Pancreas (tissue), 10 donors: ENCODE measurements at regions not wholly inside any gene's neighbourhood (a gene's known extent, or its start where the extent isn't known, plus 50 kb on each side); places are given as distances from the start of the nearest gene placed in this dataset.
A peak's percentile ranks its signal among the peaks of the same experiment; 100 is the strongest.
"Not testable (repeated sequence)": the region's sequence is repeated elsewhere in the genome, so short reads cannot be mapped to it uniquely, and the experiment has no call there.

Source experiments
- ATAC-seq, 4 donors: fragments of 200-7000 bp; cut with Tn5 transposase; one replicate each; pipeline versions ENCODE4 v1.8.0 to v1.9.1; 2020; ENCODE audit warnings: mild to moderate bottlenecking in 4 of 4, moderate library complexity in 4 of 4
- DNase-seq, 6 donors: peaks; one replicate each; pipeline ENCODE4 v3.0.0-alpha.2; 2020
- FAIRE-seq: peaks from 2 replicates; lab custom pipeline; 2012; peaks lifted over from hg19 to GRCh38; lab: Jason Lieb, UNC
- H3K27ac ChIP-seq, 4 donors: fragments of 200-600 bp; sonication (generic); 1 replicate in 3 of 4; 2 replicates in 1 of 4; pipeline versions ENCODE4 v1.5.0 to v1.8.0; 2020
- H3K27me3 ChIP-seq, 4 donors: fragments of 200-600 bp; one replicate each; pipeline ENCODE4 v1.8.0; 2021
- H3K36me3 ChIP-seq, 3 donors: fragments of 200-600 bp; sonication (generic) in 1 of 3; one replicate each; pipeline versions ENCODE4 v1.5.0 to v1.8.0; 2020 to 2021
- H3K4me1 ChIP-seq, 3 donors: fragments of 200-600 bp; one replicate each; pipeline ENCODE4 v1.8.0; 2021
- H3K4me3 ChIP-seq, 4 donors: fragments of 200-600 bp; sonication (generic) in 2 of 4; one replicate each; pipeline versions ENCODE4 v1.5.0 to v1.8.0; 2020 to 2021
- H3K9me3 ChIP-seq, 4 donors: fragments of 200-600 bp; one replicate each; pipeline ENCODE4 v1.8.0; 2021
- WGBS, 2 donors: extraction: QIAGEN DNeasy Blood & Tissue Kit; methylation state at CpG; one replicate each; pipeline ENCODE4 v1.1.7; 2013; 5-methylcytosine and 5-hydroxymethylcytosine counted together
- intact Hi-C, 3 donors: fragments of 100-400 bp; cut with DNase I; formaldehyde crosslinking; loops; one replicate each; pipeline versions ENCODE4 v1.11.1 to v1.14.2; 2022
- TF ChIP-seq, protein P1 (sequence below), 4 donors: fragments of 200-600 bp; sonication (generic) in 3 of 4; IDR thresholded peaks; one replicate each; pipeline versions ENCODE4 v1.5.0 to v1.8.0; 2021; ENCODE audit warnings: antibody characterized with exemption in 4 of 4
- donor health status: healthy with polysubstance abuse.
- donor health status: DM: no; HTN: no; CAD: no; lungs with moderate emphysema.
- donor health status: DM: no; HTN: no; CAD: no.
- donor health status: control.
- donor health status: control.
- donor health status: Bipolar disorder and iron deficiency.
- donor health status: DM: yes; HTN: yes; CAD: no.
- donor health status: DM: no; HTN: no; CAD: no.
- donor health status: DM: no; HTN: no; CAD: no.
- donor health status: DM: yes; HTN: yes; CAD: no.

DNA sequence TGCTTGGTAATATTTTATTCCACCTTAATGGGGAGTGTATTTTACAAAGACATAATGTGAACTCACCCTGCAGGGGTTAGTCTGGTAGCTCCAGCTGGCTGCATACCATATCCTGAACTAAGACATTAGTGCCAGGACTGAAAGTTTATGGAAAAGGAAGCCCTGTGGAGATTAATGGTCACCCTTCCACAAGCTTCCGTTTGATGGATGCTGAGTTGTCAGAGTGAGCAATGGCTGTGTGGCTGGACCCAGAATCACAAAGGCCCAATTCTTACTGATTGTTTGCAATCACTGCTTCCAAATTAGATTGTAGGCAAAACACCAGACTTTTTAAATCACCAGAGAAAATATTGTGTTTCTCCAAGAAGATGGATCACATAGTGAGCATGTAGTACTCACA, 90.1 kb upstream of the TRPC7 start:
- intact Hi-C loops: no loop called here
- no peak for DNase-seq
- no peak for ATAC-seq
- no peaks in the 10 kb centered on the region for H3K36me3 ChIP-seq
- H3K27ac ChIP-seq: no peak overlapping the region
- FAIRE-seq: no peak
- H3K9me3 ChIP-seq: no peaks in the 10 kb centered on the region
- no peak overlapping the region for H3K4me3 ChIP-seq
- TF ChIP-seq, protein P1, sequence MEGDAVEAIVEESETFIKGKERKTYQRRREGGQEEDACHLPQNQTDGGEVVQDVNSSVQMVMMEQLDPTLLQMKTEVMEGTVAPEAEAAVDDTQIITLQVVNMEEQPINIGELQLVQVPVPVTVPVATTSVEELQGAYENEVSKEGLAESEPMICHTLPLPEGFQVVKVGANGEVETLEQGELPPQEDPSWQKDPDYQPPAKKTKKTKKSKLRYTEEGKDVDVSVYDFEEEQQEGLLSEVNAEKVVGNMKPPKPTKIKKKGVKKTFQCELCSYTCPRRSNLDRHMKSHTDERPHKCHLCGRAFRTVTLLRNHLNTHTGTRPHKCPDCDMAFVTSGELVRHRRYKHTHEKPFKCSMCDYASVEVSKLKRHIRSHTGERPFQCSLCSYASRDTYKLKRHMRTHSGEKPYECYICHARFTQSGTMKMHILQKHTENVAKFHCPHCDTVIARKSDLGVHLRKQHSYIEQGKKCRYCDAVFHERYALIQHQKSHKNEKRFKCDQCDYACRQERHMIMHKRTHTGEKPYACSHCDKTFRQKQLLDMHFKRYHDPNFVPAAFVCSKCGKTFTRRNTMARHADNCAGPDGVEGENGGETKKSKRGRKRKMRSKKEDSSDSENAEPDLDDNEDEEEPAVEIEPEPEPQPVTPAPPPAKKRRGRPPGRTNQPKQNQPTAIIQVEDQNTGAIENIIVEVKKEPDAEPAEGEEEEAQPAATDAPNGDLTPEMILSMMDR (IDR thresholded peaks at IDR 0.05): no peak
- no peaks in the 10 kb centered on the region for H3K27me3 ChIP-seq
- peaks cover 0 to 11% (median 8%) of the 10 kb centered on the region in 3 donors for H3K4me1 ChIP-seq
- WGBS, 2 donors: 51 to 53% methylated on average over 1 of the region's 1 CpG

DNA sequence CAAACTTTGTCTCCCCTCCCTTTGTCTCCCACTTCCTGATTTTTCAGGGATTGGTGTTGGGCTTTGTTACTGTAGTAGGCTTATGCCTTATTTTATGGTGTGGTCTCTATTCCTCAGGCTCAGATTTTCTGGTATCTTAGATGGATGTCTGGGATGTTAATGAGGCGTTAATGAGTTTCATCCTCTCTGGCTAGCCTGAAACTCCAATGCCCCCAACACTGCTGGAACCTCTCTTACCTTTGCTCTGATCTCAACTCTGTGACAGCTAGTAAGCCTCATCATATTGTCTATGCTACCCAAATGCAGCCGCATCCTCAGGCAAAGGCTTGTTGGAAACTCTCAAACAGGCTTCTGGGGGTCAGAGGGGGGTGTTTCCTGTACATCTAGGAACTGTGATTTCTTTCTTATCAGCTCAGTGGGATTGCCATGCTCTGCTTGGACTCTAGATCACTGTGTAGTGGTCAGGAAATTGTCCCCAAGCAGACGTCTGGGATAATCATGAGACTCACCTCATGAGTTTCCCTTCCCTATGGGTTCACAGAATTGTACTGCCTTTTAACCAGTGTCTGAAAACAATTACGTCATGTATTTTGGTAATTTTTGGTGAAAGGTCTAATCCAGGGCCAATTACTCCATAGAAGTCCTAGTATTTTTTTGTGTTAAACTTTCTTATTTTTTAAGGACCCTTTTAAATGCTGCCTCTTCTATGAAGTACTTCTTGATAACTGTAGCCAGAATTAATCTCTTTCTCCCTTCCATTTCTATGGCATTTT, 88.8 kb upstream of the TRPC7 start:
- H3K27me3 ChIP-seq: no peaks in the 10 kb centered on the region
- intact Hi-C loops: no loop called here
- H3K27ac ChIP-seq: no peak overlapping the region
- TF ChIP-seq, protein P1 (IDR thresholded peaks at IDR 0.05): no peak
- no peak overlapping the region for H3K4me3 ChIP-seq
- H3K9me3 ChIP-seq: no peaks in the 10 kb centered on the region
- no peaks in the 10 kb centered on the region for H3K36me3 ChIP-seq
- no peak for FAIRE-seq
- WGBS, 2 donors: 58 to 74% methylated on average over 4 of the region's 4 CpGs
- ATAC-seq: no peak
- H3K4me1 ChIP-seq: peaks cover 0 to 11% (median 8%) of the 10 kb centered on the region in 3 donors
- DNase-seq: no peak

DNA sequence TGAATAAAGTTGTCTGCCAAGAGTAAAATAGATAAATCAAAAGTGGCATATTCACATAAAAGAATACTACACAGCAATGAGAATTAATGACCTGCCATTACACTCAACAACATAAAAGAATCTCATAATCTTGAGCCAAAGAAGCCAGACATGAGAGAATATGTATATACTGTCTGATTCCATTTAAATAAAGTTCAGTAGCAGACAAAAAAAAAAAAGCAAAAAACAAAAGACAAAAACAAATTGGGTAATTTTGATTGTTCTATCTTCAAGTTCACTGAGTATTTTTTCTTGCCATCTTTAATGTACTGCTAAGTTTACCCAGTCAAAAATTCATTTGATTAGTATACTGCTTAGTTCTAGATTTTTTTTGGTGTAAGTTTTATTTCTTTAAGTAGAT, 87.9 kb upstream of the TRPC7 start:
- no peak for FAIRE-seq
- Histone ChIP-seq H3K27me3 (no peaks in the 10 kb centered on the region), H3K27ac (no peak overlapping the region), H3K9me3 (no peaks in the 10 kb centered on the region), H3K4me1 (peaks cover 0 to 8% (median 7%) of the 10 kb centered on the region in 3 donors), H3K36me3 (no peaks in the 10 kb centered on the region), H3K4me3 (no peak overlapping the region)
- intact Hi-C loops: no loop called here
- no peak for DNase-seq
- TF ChIP-seq, protein P1 (IDR thresholded peaks at IDR 0.05): no peak
- no peak for ATAC-seq

DNA sequence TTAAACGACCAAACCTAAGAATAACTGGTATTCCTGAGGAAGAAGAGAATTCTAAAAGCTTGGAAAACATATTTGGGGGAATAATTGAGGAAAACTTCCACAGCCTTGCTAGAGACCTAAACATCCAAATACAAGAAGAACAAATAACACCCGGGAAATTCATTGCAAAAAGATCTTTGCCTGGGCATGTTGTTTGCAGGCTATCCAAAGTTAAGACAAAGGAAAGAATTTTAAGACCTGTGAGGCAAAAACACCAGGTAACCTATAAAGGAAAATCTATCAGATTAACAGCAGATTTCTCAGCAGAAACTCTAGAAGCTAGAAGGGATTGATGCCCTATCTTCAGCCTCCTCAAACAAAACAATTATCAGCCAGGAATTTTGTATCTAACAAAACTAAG, 82.2 kb upstream of the TRPC7 start:
- H3K27ac ChIP-seq, intact Hi-C loops, ATAC-seq, H3K4me1 ChIP-seq, H3K27me3 ChIP-seq, DNase-seq, H3K9me3 ChIP-seq, H3K36me3 ChIP-seq, FAIRE-seq, H3K4me3 ChIP-seq: not testable (repeated sequence)
- WGBS, 2 donors: 45 to 47% methylated on average over 2 of the region's 2 CpGs

DNA sequence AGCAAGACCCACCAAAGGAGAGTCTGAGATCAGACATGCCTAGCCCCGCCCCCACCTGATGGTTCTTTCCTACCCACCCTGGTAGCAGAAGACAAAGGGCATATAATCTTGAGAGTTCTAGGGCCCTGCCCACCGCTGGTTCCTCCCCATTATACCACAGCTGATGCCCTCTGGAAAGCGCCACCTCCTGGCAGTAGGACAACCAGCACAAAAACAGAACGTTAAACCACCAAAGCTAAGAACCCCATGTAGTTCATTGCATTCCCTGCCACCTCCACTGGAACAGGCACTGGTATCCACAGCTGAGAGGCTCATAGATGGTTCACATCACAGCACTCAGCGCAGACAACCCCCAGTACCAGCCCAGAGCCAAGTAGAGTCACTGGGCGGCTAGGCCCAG, 81.2 kb upstream of the TRPC7 start:
- H3K4me3 ChIP-seq: no peak overlapping the region
- H3K9me3 ChIP-seq: no peaks in the 10 kb centered on the region
- no peak overlapping the region for H3K27ac ChIP-seq
- no peaks in the 10 kb centered on the region for H3K4me1 ChIP-seq
- FAIRE-seq (no peak), DNase-seq (no peak), ATAC-seq (no peak)
- intact Hi-C loops: no loop called here
- 84 to 86% methylated on average over 6 of the region's 6 CpGs for WGBS, 2 donors
- TF ChIP-seq, protein P1 (IDR thresholded peaks at IDR 0.05): no peak
- H3K27me3 ChIP-seq: no peaks in the 10 kb centered on the region
- no peaks in the 10 kb centered on the region for H3K36me3 ChIP-seq

DNA sequence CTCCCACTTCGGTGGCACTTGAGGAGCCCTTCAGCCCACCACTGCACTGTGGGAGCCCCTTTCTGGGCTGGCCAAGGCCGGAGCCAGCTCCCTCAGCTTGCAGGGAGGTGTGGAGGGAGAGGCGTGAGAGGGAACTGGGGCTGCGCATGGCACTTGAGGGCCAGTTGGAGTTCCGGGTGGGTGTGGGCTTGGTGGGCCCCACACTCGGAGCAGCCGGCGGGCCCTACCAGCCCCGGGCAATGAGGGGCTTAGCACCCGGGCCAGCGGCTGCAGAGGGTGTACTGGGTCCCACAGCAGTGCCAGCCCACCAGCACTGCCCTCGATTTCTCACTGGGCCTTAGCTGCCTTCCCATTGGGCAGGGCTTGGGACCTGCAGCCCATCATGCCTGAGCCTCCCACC, 78.8 kb upstream of the TRPC7 start:
- FAIRE-seq, H3K4me3 ChIP-seq, ATAC-seq, H3K36me3 ChIP-seq, H3K27me3 ChIP-seq, H3K27ac ChIP-seq, H3K9me3 ChIP-seq, H3K4me1 ChIP-seq, intact Hi-C loops: not testable (repeated sequence)
- 82 to 92% methylated on average over 12 of the region's 12 CpGs for WGBS, 2 donors
- peak in 1 of 6 donors; percentile 43 for DNase-seq
